ENCODE measurements at regions not wholly inside any gene's neighbourhood (a gene's known extent, or its start where the extent isn't known, plus 50 kb on each side); places are given as distances from the start of the nearest gene placed in this dataset.

GRCh38 chr9:118558026-118558425 is 811.2 kb downstream of the BRINP1 start:
- no peak for TF ChIP-seq CTCF (IDR thresholded peaks at IDR 0.05; ENCODE audit: low read depth, low read length, missing control alignments)
- Histone ChIP-seq H3K27me3 (replicated peaks) (no peaks in the 10 kb centered on the region), H3K4me3 (ENCODE audit: low read depth, low read length) (no peak overlapping the region), H3K27ac (no peak overlapping the region), H3K36me3 (replicated peaks) (no peaks in the 10 kb centered on the region)
- no peak for DNase-seq
- in situ Hi-C loops (cut with HindIII; ENCODE audit: low pct_ligation_motif_present, low sequenced_read_pairs): no loop called here

- no peaks in the 10 kb centered on the region for H3K27me3 ChIP-seq (replicated peaks)
Measured at GRCh38 chr9:118558891-118559290, 810.3 kb downstream of the BRINP1 start.

GRCh38 chr9:118561051-118561450 is 808.2 kb downstream of the BRINP1 start:
- TF ChIP-seq CTCF (IDR thresholded peaks at IDR 0.05; ENCODE audit: low read depth, low read length, missing control alignments): no peak
- in situ Hi-C loops (cut with HindIII; ENCODE audit: low pct_ligation_motif_present, low sequenced_read_pairs): no loop called here
- H3K36me3 ChIP-seq (replicated peaks): no peaks in the 10 kb centered on the region

More at GRCh38 chr9:118558891-118559290, 810.3 kb downstream of the BRINP1 start:
- no peaks in the 10 kb centered on the region for H3K36me3 ChIP-seq (replicated peaks)
- in situ Hi-C loops (cut with HindIII; ENCODE audit: low pct_ligation_motif_present, low sequenced_read_pairs): no loop called here
- H3K27ac ChIP-seq: no peak overlapping the region
- H3K4me3 ChIP-seq (ENCODE audit: low read depth, low read length): no peak overlapping the region
- no peak for DNase-seq
- no peak for TF ChIP-seq CTCF (IDR thresholded peaks at IDR 0.05; ENCODE audit: low read depth, low read length, missing control alignments)

GRCh38 chr9:118563677-118564076 is 805.6 kb downstream of the BRINP1 start:
- in situ Hi-C loops (cut with HindIII; ENCODE audit: low pct_ligation_motif_present, low sequenced_read_pairs): no loop called here
- Histone ChIP-seq H3K27ac (no peak overlapping the region), H3K27me3 (replicated peaks) (no peaks in the 10 kb centered on the region), H3K36me3 (replicated peaks) (no peaks in the 10 kb centered on the region), H3K4me3 (ENCODE audit: low read depth, low read length) (no peak overlapping the region)
- no peak for DNase-seq
- no peak for TF ChIP-seq CTCF (IDR thresholded peaks at IDR 0.05; ENCODE audit: low read depth, low read length, missing control alignments)

More at GRCh38 chr9:118561051-118561450, 808.2 kb downstream of the BRINP1 start:
- no peak for DNase-seq
- no peak overlapping the region for H3K4me3 ChIP-seq (ENCODE audit: low read depth, low read length)
- H3K27ac ChIP-seq: no peak overlapping the region
- no peaks in the 10 kb centered on the region for H3K27me3 ChIP-seq (replicated peaks)

GRCh38 chr9:118567861-118568260 is 801.4 kb downstream of the BRINP1 start:
- no peak overlapping the region for H3K4me3 ChIP-seq (ENCODE audit: low read depth, low read length)
- no peak for DNase-seq
- H3K27me3 ChIP-seq (replicated peaks): no peaks in the 10 kb centered on the region
- in situ Hi-C loops (cut with HindIII; ENCODE audit: low pct_ligation_motif_present, low sequenced_read_pairs): no loop called here
- H3K27ac ChIP-seq: no peak overlapping the region
- no peak for TF ChIP-seq CTCF (IDR thresholded peaks at IDR 0.05; ENCODE audit: low read depth, low read length, missing control alignments)
- H3K36me3 ChIP-seq (replicated peaks): no peaks in the 10 kb centered on the region

- Histone ChIP-seq H3K4me3 (ENCODE audit: low read depth, low read length) (no peak overlapping the region), H3K36me3 (replicated peaks) (no peaks in the 10 kb centered on the region), H3K27ac (no peak overlapping the region), H3K27me3 (replicated peaks) (no peaks in the 10 kb centered on the region)
- in situ Hi-C loops (cut with HindIII; ENCODE audit: low pct_ligation_motif_present, low sequenced_read_pairs): no loop called here
- TF ChIP-seq CTCF (IDR thresholded peaks at IDR 0.05; ENCODE audit: low read depth, low read length, missing control alignments): no peak
- DNase-seq: no peak
Measured at GRCh38 chr9:118568704-118569103, 800.5 kb downstream of the BRINP1 start.
